ENCODE measurements at regions not wholly inside any gene's neighbourhood (a gene's known extent, or its start where the extent isn't known, plus 50 kb on each side); places are given as distances from the start of the nearest gene placed in this dataset.

DNA sequence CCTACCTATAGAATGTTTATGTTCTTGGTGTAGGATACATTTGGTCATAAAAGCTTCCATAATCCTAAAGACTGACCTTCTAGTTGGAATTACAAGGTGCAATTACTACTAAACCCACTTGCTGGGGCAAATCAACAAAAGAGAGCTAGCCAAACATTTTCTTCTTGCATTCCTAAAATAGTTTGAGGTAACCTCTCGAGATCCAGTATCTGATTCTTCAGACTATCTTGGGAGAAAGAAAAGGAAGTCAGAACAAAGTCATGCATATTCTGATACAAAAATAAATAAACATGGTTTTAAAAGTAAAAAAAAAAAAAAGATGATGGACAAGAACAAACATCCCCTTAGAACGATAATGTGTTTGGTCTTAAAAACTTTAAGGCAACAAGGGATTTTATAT is 294.2 kb upstream of the RSPO3 start:
- Histone ChIP-seq H3K27ac (ENCODE audit: low read length) (no peak overlapping the region), H3K36me3 (ENCODE audit: control insufficient read depth, insufficient read depth, low read length) (no peaks in the 10 kb centered on the region), H3K4me1 (ENCODE audit: control insufficient read depth, insufficient read depth, low read length) (no peaks in the 10 kb centered on the region), H3K27me3 (ENCODE audit: control insufficient read depth, insufficient read depth, low read length) (no peaks in the 10 kb centered on the region), H3K4me3 (ENCODE audit: low read length) (no peak overlapping the region), H3K9me3 (replicated peaks; ENCODE audit: control insufficient read depth, low read depth, low read length) (no peaks in the 10 kb centered on the region)
- no CpG with 5 or more reads among the region's 2 CpGs for WGBS (ENCODE audit: insufficient coverage)
- no peak for DNase-seq

- Histone ChIP-seq H3K27me3 (ENCODE audit: control insufficient read depth, insufficient read depth, low read length) (no peaks in the 10 kb centered on the region), H3K27ac (ENCODE audit: low read length) (no peak overlapping the region), H3K4me3 (ENCODE audit: low read length) (no peak overlapping the region), H3K36me3 (ENCODE audit: control insufficient read depth, insufficient read depth, low read length) (no peaks in the 10 kb centered on the region), H3K9me3 (replicated peaks; ENCODE audit: control insufficient read depth, low read depth, low read length) (no peaks in the 10 kb centered on the region), H3K4me1 (ENCODE audit: control insufficient read depth, insufficient read depth, low read length) (no peaks in the 10 kb centered on the region)
- DNase-seq = no peak
- 78% methylated on average over 2 of the region's 2 CpGs for WGBS (ENCODE audit: insufficient coverage)
These were observed 293.7 kb upstream of the RSPO3 start for GRCh38 chr6:126824815-126825214.

GRCh38 chr6:126826166-126826714 is 292.2 kb upstream of the RSPO3 start:
- no peak for DNase-seq
- Histone ChIP-seq H3K36me3 (ENCODE audit: control insufficient read depth, insufficient read depth, low read length) (no peaks in the 10 kb centered on the region), H3K27ac (ENCODE audit: low read length) (no peak overlapping the region), H3K27me3 (ENCODE audit: control insufficient read depth, insufficient read depth, low read length) (no peaks in the 10 kb centered on the region), H3K4me3 (ENCODE audit: low read length) (no peak overlapping the region), H3K4me1 (ENCODE audit: control insufficient read depth, insufficient read depth, low read length) (no peaks in the 10 kb centered on the region), H3K9me3 (replicated peaks; ENCODE audit: control insufficient read depth, low read depth, low read length) (no peaks in the 10 kb centered on the region)
- no CpG with 5 or more reads among the region's 1 CpG for WGBS (ENCODE audit: insufficient coverage)

- no peaks in the 10 kb centered on the region for H3K27me3 ChIP-seq (ENCODE audit: control insufficient read depth, insufficient read depth, low read length)
- no peaks in the 10 kb centered on the region for H3K36me3 ChIP-seq (ENCODE audit: control insufficient read depth, insufficient read depth, low read length)
- no peak overlapping the region for H3K4me3 ChIP-seq (ENCODE audit: low read length)
- no peaks in the 10 kb centered on the region for H3K9me3 ChIP-seq (replicated peaks; ENCODE audit: control insufficient read depth, low read depth, low read length)
- H3K4me1 ChIP-seq (ENCODE audit: control insufficient read depth, insufficient read depth, low read length) = no peaks in the 10 kb centered on the region
- no CpG with 5 or more reads among the region's 5 CpGs for WGBS (ENCODE audit: insufficient coverage)
- DNase-seq = no peak
- no peak overlapping the region for H3K27ac ChIP-seq (ENCODE audit: low read length)
These were observed 287.0 kb upstream of the RSPO3 start for GRCh38 chr6:126831461-126831860.

- Histone ChIP-seq H3K36me3 (ENCODE audit: control insufficient read depth, insufficient read depth, low read length) (no peaks in the 10 kb centered on the region), H3K4me3 (ENCODE audit: low read length) (no peak overlapping the region), H3K4me1 (ENCODE audit: control insufficient read depth, insufficient read depth, low read length) (no peaks in the 10 kb centered on the region), H3K27ac (ENCODE audit: low read length) (no peak overlapping the region), H3K27me3 (ENCODE audit: control insufficient read depth, insufficient read depth, low read length) (no peaks in the 10 kb centered on the region), H3K9me3 (replicated peaks; ENCODE audit: control insufficient read depth, low read depth, low read length) (no peaks in the 10 kb centered on the region)
- WGBS (ENCODE audit: insufficient coverage) = no CpG with 5 or more reads among the region's 1 CpG
- DNase-seq = no peak
These were observed 275.7 kb upstream of the RSPO3 start for GRCh38 chr6:126842769-126843168.

DNA sequence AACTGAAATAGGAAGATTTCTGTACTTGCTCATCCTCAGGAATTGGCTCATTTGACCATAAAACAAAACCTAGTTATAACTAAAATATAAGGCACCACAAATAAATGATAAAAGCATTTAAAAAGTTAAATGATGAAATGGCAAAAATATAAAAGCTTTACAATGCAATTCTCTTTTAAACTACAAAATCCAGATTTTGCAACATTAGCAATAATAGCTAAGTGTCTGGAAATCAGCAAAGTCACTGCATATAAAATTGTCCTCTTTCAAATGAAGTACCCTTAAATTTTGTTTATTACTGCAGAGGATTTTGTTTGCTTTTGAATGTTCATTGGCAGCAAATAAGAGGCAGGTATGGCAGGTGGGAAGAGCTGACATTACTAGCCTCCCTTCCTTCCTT is 270.4 kb upstream of the RSPO3 start:
- H3K9me3 ChIP-seq (replicated peaks; ENCODE audit: control insufficient read depth, low read depth, low read length) = no peaks in the 10 kb centered on the region
- no peaks in the 10 kb centered on the region for H3K4me1 ChIP-seq (ENCODE audit: control insufficient read depth, insufficient read depth, low read length)
- H3K4me3 ChIP-seq (ENCODE audit: low read length) = no peak overlapping the region
- H3K36me3 ChIP-seq (ENCODE audit: control insufficient read depth, insufficient read depth, low read length) = no peaks in the 10 kb centered on the region
- no peak overlapping the region for H3K27ac ChIP-seq (ENCODE audit: low read length)
- DNase-seq = no peak
- no peaks in the 10 kb centered on the region for H3K27me3 ChIP-seq (ENCODE audit: control insufficient read depth, insufficient read depth, low read length)

- H3K4me3 ChIP-seq (ENCODE audit: low read length) = no peak overlapping the region
- no peaks in the 10 kb centered on the region for H3K27me3 ChIP-seq (ENCODE audit: control insufficient read depth, insufficient read depth, low read length)
- no peaks in the 10 kb centered on the region for H3K9me3 ChIP-seq (replicated peaks; ENCODE audit: control insufficient read depth, low read depth, low read length)
- no peaks in the 10 kb centered on the region for H3K36me3 ChIP-seq (ENCODE audit: control insufficient read depth, insufficient read depth, low read length)
- WGBS (ENCODE audit: insufficient coverage) = no CpG with 5 or more reads among the region's 3 CpGs
- no peaks in the 10 kb centered on the region for H3K4me1 ChIP-seq (ENCODE audit: control insufficient read depth, insufficient read depth, low read length)
- DNase-seq = no peak
- H3K27ac ChIP-seq (ENCODE audit: low read length) = no peak overlapping the region
These were observed 250.8 kb upstream of the RSPO3 start for GRCh38 chr6:126867641-126868040.

DNA sequence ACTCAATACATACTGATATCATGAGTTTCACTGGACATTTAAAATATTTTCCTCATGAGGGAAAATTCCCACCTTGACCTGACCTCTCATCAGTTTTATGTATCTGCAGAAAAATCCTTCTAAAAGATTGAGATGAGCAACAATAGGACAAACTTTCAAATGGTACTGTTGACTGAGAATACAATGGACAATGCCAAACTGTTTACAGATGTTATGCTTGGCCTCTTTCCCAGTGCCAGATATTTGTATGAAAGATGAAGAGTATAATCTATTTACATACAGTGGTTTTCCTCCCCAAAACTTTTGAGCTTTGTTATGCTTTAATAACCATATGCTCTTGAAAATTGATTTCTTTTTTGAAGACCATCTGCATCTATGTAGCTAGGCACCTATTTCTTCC is 245.1 kb upstream of the RSPO3 start:
- Histone ChIP-seq H3K27ac (ENCODE audit: low read length) (no peak overlapping the region), H3K27me3 (ENCODE audit: control insufficient read depth, insufficient read depth, low read length) (no peaks in the 10 kb centered on the region), H3K4me1 (ENCODE audit: control insufficient read depth, insufficient read depth, low read length) (no peaks in the 10 kb centered on the region), H3K9me3 (replicated peaks; ENCODE audit: control insufficient read depth, low read depth, low read length) (no peaks in the 10 kb centered on the region), H3K4me3 (ENCODE audit: low read length) (no peak overlapping the region), H3K36me3 (ENCODE audit: control insufficient read depth, insufficient read depth, low read length) (no peaks in the 10 kb centered on the region)
- DNase-seq = peak; percentile 30

DNA sequence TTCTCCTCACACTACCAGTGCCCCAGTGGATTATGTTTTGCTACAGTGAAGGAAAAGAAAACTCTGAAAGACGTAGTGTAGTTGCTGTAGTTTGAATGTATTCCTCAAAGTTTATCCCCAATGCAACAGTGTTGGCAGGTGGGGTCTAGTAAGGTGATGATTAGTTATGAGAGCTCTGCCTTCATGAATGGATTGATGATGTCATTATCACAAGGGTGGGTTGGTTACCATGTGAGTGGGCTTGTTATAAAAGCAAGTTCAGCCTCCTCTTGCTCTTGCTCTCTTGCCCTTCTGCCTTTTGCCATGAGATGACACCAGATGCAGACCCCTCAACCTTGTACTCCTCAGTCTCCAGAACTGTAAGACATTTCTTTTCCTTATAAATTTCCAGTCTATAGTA is 244.7 kb upstream of the RSPO3 start:
- no peak overlapping the region for H3K4me3 ChIP-seq (ENCODE audit: low read length)
- no CpG with 5 or more reads among the region's 1 CpG for WGBS (ENCODE audit: insufficient coverage)
- DNase-seq = no peak
- H3K27me3 ChIP-seq (ENCODE audit: control insufficient read depth, insufficient read depth, low read length) = no peaks in the 10 kb centered on the region
- no peaks in the 10 kb centered on the region for H3K9me3 ChIP-seq (replicated peaks; ENCODE audit: control insufficient read depth, low read depth, low read length)
- no peak overlapping the region for H3K27ac ChIP-seq (ENCODE audit: low read length)
- H3K36me3 ChIP-seq (ENCODE audit: control insufficient read depth, insufficient read depth, low read length) = no peaks in the 10 kb centered on the region
- no peaks in the 10 kb centered on the region for H3K4me1 ChIP-seq (ENCODE audit: control insufficient read depth, insufficient read depth, low read length)

GRCh38 chr6:126876446-126876845 is 242.0 kb upstream of the RSPO3 start:
- no peaks in the 10 kb centered on the region for H3K4me1 ChIP-seq (ENCODE audit: control insufficient read depth, insufficient read depth, low read length)
- no CpG with 5 or more reads among the region's 1 CpG for WGBS (ENCODE audit: insufficient coverage)
- no peak overlapping the region for H3K27ac ChIP-seq (ENCODE audit: low read length)
- H3K4me3 ChIP-seq (ENCODE audit: low read length) = no peak overlapping the region
- no peaks in the 10 kb centered on the region for H3K9me3 ChIP-seq (replicated peaks; ENCODE audit: control insufficient read depth, low read depth, low read length)
- H3K36me3 ChIP-seq (ENCODE audit: control insufficient read depth, insufficient read depth, low read length) = no peaks in the 10 kb centered on the region
- no peaks in the 10 kb centered on the region for H3K27me3 ChIP-seq (ENCODE audit: control insufficient read depth, insufficient read depth, low read length)
- DNase-seq = no peak

- Histone ChIP-seq H3K27ac (ENCODE audit: low read length) (no peak overlapping the region), H3K36me3 (ENCODE audit: control insufficient read depth, insufficient read depth, low read length) (no peaks in the 10 kb centered on the region), H3K9me3 (replicated peaks; ENCODE audit: control insufficient read depth, low read depth, low read length) (no peaks in the 10 kb centered on the region), H3K27me3 (ENCODE audit: control insufficient read depth, insufficient read depth, low read length) (no peaks in the 10 kb centered on the region), H3K4me1 (ENCODE audit: control insufficient read depth, insufficient read depth, low read length) (no peaks in the 10 kb centered on the region), H3K4me3 (ENCODE audit: low read length) (no peak overlapping the region)
- no CpG with 5 or more reads among the region's 3 CpGs for WGBS (ENCODE audit: insufficient coverage)
- no peak for DNase-seq
These were observed 237.5 kb upstream of the RSPO3 start for GRCh38 chr6:126880964-126881363.

All from muscle of leg (tissue), 3 donors.